Common myeloid progenitor, CD34-positive (primary cell): ENCODE measurements at regions not wholly inside any gene's neighbourhood (a gene's known extent, or its start where the extent isn't known, plus 50 kb on each side); places are given as distances from the start of the nearest gene placed in this dataset.

Source experiments
- CTCF ChIA-PET: fragments of 350-600 bp; sonication (Branson Sonifier 250); formaldehyde crosslinking; loops from one replicate; lab custom pipeline; 2021; ENCODE audit warnings: antibody characterized with exemption; lab: Charles Lee
- POLR2A ChIA-PET: fragments of 350-600 bp; sonication (Branson Sonifier 250); formaldehyde crosslinking; loops from one replicate; lab custom pipeline; 2021; ENCODE audit warnings: antibody characterized with exemption; lab: Charles Lee
- DNase-seq, 3 donors: peaks; one replicate each; pipeline versions ENCODE4 v3.0.0 to v3.0.0-alpha.2; 2013
- H3K27ac ChIP-seq, 2 experiments: 1 replicate in 1 of 2; 2 replicates in 1 of 2; pipeline ENCODE4 v1.7.0; 2013; ENCODE audit warnings: inconsistent platforms in 2 of 2, low read length in 2 of 2, mild to moderate bottlenecking in 2 of 2, low read depth in 1 of 2, moderate library complexity in 1 of 2; ENCODE audit not compliant: severe bottlenecking in 2 of 2, insufficient read depth in 1 of 2, poor library complexity in 1 of 2
- H3K27me3 ChIP-seq, 5 experiments: replicated peaks in 2 of 5; 1 replicate in 3 of 5; 2 replicates in 2 of 5; pipeline versions ENCODE4 v1.6.1 to v1.7.0; 2013; ENCODE audit warnings: low read length in 4 of 5, mild to moderate bottlenecking in 2 of 5, moderate library complexity in 2 of 5, inconsistent platforms in 1 of 5; ENCODE audit not compliant: insufficient read depth in 5 of 5, control insufficient read depth in 4 of 5
- H3K36me3 ChIP-seq, 4 experiments: 1 replicate in 2 of 4; 2 replicates in 2 of 4; pipeline versions ENCODE4 v1.6.1 to v1.7.0; 2013; ENCODE audit warnings: low read length in 3 of 4, control low read depth in 1 of 4, mild to moderate bottlenecking in 1 of 4; ENCODE audit not compliant: control insufficient read depth in 4 of 4, insufficient read depth in 4 of 4
- H3K4me1 ChIP-seq, 4 experiments: 1 replicate in 3 of 4; 2 replicates in 1 of 4; pipeline versions ENCODE4 v1.6.1 to v1.7.1; 2013; ENCODE audit warnings: low read length in 3 of 4, mild to moderate bottlenecking in 3 of 4, control low read depth in 1 of 4, inconsistent platforms in 1 of 4, moderate library complexity in 1 of 4; ENCODE audit not compliant: control insufficient read depth in 4 of 4, insufficient read depth in 4 of 4; ENCODE audit errors: control extremely low read depth in 1 of 4
- H3K4me3 ChIP-seq, 7 experiments: 1 replicate in 4 of 7; 2 replicates in 3 of 7; pipeline versions ENCODE4 v1.5.1 to v1.7.0; 2013; ENCODE audit warnings: mild to moderate bottlenecking in 7 of 7, low read length in 6 of 7, moderate library complexity in 6 of 7, inconsistent platforms in 2 of 7, low read depth in 2 of 7, control low read depth in 1 of 7; ENCODE audit not compliant: insufficient read depth in 4 of 7, control insufficient read depth in 1 of 7; ENCODE audit errors: extremely low read depth in 1 of 7
- H3K9me3 ChIP-seq, 5 experiments: 1 replicate in 4 of 5; 2 replicates in 1 of 5; pipeline versions ENCODE4 v1.6.1 to v1.7.1; 2013; ENCODE audit warnings: low read length in 4 of 5, mild to moderate bottlenecking in 2 of 5, inconsistent platforms in 1 of 5, low read depth in 1 of 5, moderate library complexity in 1 of 5; ENCODE audit not compliant: control insufficient read depth in 4 of 5, insufficient read depth in 2 of 5; ENCODE audit errors: control extremely low read depth in 1 of 5
- WGBS: methylation state at CpG from one replicate; pipeline ENCODE4 v1.1.5; 2013; ENCODE audit not compliant: insufficient coverage; 5-methylcytosine and 5-hydroxymethylcytosine counted together

DNA sequence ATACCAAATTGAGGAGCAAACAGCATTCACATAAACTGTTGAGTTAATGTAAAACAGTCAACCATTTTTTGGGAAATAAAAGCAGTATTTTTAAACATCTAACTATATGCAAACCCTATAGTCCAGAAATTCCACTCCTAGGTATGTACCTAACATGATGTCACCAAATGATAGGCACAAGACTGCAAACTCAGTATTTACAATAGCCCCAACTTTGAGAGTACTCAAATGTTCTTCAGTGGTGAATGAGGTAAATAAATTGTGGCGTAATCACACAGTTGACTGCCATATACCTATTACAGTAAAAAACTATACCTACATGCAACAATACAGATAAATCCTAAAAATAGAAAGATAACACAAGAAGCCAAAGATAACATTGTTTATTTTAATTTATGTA, 1243.8 kb upstream of the ADGRL3 start:
- Histone ChIP-seq H3K4me3 (no peak overlapping the region), H3K36me3 (no peaks in the 10 kb centered on the region), H3K27me3 (no peaks in the 10 kb centered on the region), H3K9me3 (no peaks in the 10 kb centered on the region), H3K27ac (no peak overlapping the region), H3K4me1 (no peaks in the 10 kb centered on the region)
- CTCF ChIA-PET = no interaction called here
- WGBS = no CpG with 5 or more reads among the region's 1 CpG
- no peak for DNase-seq
- POLR2A ChIA-PET = no interaction called here

DNA sequence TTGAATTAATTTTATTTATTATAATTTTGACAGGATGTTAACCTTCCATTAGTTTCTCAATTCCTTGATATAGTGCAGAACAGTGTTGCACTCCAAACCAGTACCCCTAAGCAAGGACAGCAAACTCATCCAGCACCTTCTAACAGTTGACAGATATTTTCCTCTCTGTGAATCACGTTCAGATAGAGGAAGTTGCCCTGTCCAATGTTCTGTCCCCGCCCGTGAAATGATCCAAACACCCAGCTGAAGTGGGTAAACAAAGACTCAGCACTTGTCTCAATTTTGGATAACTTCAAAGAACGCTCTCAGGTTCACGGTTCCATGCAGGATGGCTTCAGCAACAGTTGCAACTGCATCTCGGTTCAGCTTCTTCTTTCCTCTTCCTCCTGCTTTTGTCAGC, 1240.0 kb upstream of the ADGRL3 start:
- no peak for DNase-seq
- WGBS = 80% methylated on average over 6 of the region's 6 CpGs
- no peaks in the 10 kb centered on the region for H3K36me3 ChIP-seq
- H3K27ac ChIP-seq = no peak overlapping the region
- H3K4me1 ChIP-seq = no peaks in the 10 kb centered on the region
- H3K4me3 ChIP-seq = no peak overlapping the region
- ChIA-PET CTCF (no interaction called here), POLR2A (no interaction called here)
- H3K9me3 ChIP-seq = no peaks in the 10 kb centered on the region
- H3K27me3 ChIP-seq = no peaks in the 10 kb centered on the region

DNA sequence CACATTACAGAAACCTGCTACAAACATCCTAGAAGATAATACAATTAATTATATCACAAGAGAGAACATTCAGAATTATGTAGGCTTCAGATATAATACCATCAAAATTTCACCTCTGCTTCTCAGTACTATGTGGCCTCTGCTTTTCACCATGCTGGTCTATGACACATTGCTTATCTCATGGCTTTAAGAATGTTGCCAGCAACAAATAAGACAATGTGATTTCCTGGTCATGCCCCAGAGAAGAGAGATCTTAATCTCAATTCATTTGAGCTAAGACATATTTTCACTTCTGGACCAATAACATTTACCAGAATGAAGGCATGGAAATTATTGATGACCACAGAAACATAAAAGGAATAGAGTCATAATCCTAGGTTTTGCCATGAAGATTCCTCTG, 1233.4 kb upstream of the ADGRL3 start:
- ChIA-PET POLR2A (no interaction called here), CTCF (no interaction called here)
- H3K4me3 ChIP-seq = no peak overlapping the region
- no peaks in the 10 kb centered on the region for H3K9me3 ChIP-seq
- no peaks in the 10 kb centered on the region for H3K36me3 ChIP-seq
- H3K4me1 ChIP-seq = no peaks in the 10 kb centered on the region
- no peaks in the 10 kb centered on the region for H3K27me3 ChIP-seq
- no peak for DNase-seq
- no peak overlapping the region for H3K27ac ChIP-seq

DNA sequence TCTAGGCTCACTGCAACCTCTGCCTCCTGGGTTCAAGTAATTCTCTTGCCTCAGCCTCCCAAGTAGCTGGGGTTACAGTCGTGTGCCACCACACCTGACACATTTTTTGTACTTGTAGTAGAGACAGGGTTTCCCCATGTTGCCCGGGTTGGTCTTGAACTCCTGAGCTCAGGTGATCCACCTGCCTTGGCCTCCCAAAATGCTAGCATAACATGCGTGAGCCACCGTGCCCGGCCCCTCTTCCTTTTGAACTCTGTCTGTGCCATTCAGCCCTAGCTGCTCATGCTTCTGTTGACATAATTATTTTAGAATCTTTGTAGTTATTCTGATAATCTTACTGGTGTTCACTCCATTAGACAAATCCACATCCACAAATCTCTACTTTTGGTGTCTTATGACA, 1231.3 kb upstream of the ADGRL3 start:
- DNase-seq = no peak
- 100% methylated on average over 2 of the region's 5 CpGs for WGBS
- Histone ChIP-seq H3K36me3 (no peaks in the 10 kb centered on the region), H3K4me1 (no peaks in the 10 kb centered on the region), H3K27me3 (no peaks in the 10 kb centered on the region), H3K9me3 (no peaks in the 10 kb centered on the region), H3K27ac (no peak overlapping the region), H3K4me3 (no peak overlapping the region)
- ChIA-PET POLR2A (no interaction called here), CTCF (no interaction called here)

DNA sequence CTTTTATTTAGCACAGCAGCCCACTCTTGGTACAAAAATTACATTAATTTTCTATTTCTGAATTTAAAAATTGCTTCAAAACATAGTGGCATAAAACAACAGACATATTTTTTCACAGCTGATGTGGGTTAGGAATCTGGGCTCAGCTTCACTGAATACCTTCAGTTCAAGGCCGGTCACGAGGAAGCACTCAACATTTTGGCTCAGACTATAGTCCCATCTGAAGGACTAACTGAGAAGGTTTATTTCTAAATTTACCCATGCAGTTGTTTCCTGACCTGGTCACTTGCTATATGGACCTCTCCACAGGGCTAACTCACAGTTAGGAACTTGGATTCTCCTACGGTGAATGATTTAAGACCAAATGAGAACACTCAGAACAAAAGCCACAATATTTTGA, 1230.2 kb upstream of the ADGRL3 start:
- no peaks in the 10 kb centered on the region for H3K9me3 ChIP-seq
- CTCF ChIA-PET = no interaction called here
- H3K27me3 ChIP-seq = no peaks in the 10 kb centered on the region
- no peak overlapping the region for H3K4me3 ChIP-seq
- H3K27ac ChIP-seq = no peak overlapping the region
- POLR2A ChIA-PET = no interaction called here
- WGBS = 90% methylated on average over 3 of the region's 3 CpGs
- no peak for DNase-seq
- no peaks in the 10 kb centered on the region for H3K4me1 ChIP-seq
- no peaks in the 10 kb centered on the region for H3K36me3 ChIP-seq

DNA sequence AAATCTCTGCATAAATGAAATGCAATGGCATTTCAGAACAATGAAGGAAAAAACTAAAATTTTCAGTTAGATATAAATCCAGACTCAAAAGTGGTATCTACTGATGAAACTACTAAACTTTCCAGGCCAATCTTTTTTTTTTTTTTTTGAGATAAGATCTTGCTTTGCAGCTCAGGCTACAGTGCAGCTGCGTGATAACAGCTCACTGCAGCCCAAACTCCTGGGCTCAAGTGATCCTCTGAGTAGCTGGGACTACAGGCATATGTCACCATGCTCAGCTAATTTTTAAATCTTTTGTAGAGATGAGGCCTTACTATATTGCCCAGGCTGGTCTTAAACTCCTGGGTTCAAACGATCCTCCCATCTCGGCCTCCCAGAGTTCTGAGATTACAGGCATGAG, 1228.2 kb upstream of the ADGRL3 start:
- ChIA-PET POLR2A (no interaction called here), CTCF (no interaction called here)
- H3K9me3 ChIP-seq = no peaks in the 10 kb centered on the region
- WGBS = 94% methylated on average over 3 of the region's 3 CpGs
- DNase-seq = no peak
- H3K27me3 ChIP-seq = no peaks in the 10 kb centered on the region
- H3K36me3 ChIP-seq = no peaks in the 10 kb centered on the region
- H3K27ac ChIP-seq = no peak overlapping the region
- H3K4me1 ChIP-seq = no peaks in the 10 kb centered on the region
- H3K4me3 ChIP-seq = no peak overlapping the region

DNA sequence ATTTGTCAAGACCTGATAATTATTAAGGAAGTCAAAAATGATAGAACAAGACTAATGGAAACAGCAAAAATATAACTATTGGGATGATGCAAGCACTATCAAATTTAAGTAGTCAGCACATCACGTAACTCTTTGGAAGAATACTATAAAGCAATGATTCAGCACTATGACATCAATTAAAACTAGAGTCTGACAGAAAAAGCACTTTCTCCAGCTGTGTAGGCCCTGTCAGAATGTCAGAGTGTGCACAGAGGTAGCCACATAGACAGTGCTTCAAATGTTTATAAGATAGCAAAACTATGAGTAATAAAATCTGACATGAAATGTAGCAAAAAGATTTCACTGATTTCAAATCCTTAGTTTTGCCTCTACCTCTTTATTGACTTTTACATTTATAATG, 1226.6 kb upstream of the ADGRL3 start:
- H3K36me3 ChIP-seq = no peaks in the 10 kb centered on the region
- POLR2A ChIA-PET = no interaction called here
- DNase-seq = no peak
- no peaks in the 10 kb centered on the region for H3K9me3 ChIP-seq
- H3K4me1 ChIP-seq = no peaks in the 10 kb centered on the region
- H3K4me3 ChIP-seq = no peak overlapping the region
- H3K27ac ChIP-seq = no peak overlapping the region
- CTCF ChIA-PET = no interaction called here
- no CpG with 5 or more reads among the region's 1 CpG for WGBS
- no peaks in the 10 kb centered on the region for H3K27me3 ChIP-seq

DNA sequence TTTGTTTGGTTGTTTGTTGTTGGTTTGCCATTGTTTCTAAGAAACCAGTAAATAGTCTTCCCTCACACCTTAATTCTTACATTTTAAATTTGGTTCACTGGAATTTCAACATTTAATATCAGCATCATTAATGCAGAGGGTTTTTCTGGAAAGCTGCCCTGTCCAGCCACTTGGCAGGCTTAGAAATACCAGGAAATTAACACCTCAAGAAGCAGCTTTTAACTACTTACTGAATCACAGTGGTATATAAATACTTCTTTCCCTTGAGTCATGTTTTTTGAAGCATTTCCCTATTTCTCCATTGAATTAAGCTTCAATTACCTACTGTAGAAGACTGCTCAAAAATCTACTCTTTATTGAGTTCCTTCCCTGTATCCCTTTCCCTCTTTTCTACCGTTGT, 1221.1 kb upstream of the ADGRL3 start:
- H3K4me1 ChIP-seq = no peaks in the 10 kb centered on the region
- no peaks in the 10 kb centered on the region for H3K27me3 ChIP-seq
- H3K4me3 ChIP-seq = no peak overlapping the region
- no peaks in the 10 kb centered on the region for H3K9me3 ChIP-seq
- DNase-seq = no peak
- POLR2A ChIA-PET = no interaction called here
- no peak overlapping the region for H3K27ac ChIP-seq
- CTCF ChIA-PET = no interaction called here
- WGBS = 100% methylated on average over 1 of the region's 1 CpG
- no peaks in the 10 kb centered on the region for H3K36me3 ChIP-seq
